Neural cell (in vitro differentiated cells): ENCODE measurements at regions not wholly inside any gene's neighbourhood (a gene's known extent, or its start where the extent isn't known, plus 50 kb on each side); places are given as distances from the start of the nearest gene placed in this dataset.

Experiments
- CTCF ChIP-seq: fragments of 450-650 bp; IDR thresholded peaks from 2 replicates; pipeline ENCODE4 v1.5.1; 2014; ENCODE audit warnings: antibody characterized with exemption, mild to moderate bottlenecking, moderate library complexity; ENCODE audit not compliant: poor library complexity, severe bottlenecking
- EZH2 ChIP-seq: fragments of 200-600, 300-800 bp; shearing (Covaris generic), sonication (generic); IDR thresholded peaks from 2 replicates; pipeline ENCODE4 v1.6.1; 2014; ENCODE audit warnings: antibody characterized with exemption, low read length, borderline replicate concordance, mild to moderate bottlenecking; ENCODE audit not compliant: insufficient read depth, poor library complexity, severe bottlenecking
- RAD21 ChIP-seq: fragments of 450-650 bp; conservative IDR thresholded peaks from 2 replicates; pipeline ENCODE4 v1.6.1; 2014; ENCODE audit warnings: antibody characterized with exemption, mild to moderate bottlenecking, moderate library complexity
- REST ChIP-seq: IDR thresholded peaks from 2 replicates; pipeline ENCODE4 v1.6.1; 2012; ENCODE audit warnings: borderline replicate concordance

GRCh38 chr9:20041697-20042081, 252.9 kb upstream of the SLC24A2 start:
- no peak for TF ChIP-seq CTCF
- TF ChIP-seq REST, result no peak
- no peak for TF ChIP-seq RAD21
- no peak for TF ChIP-seq EZH2
